HAP-1 (cell line): ENCODE measurements at regions not wholly inside any gene's neighbourhood (a gene's known extent, or its start where the extent isn't known, plus 50 kb on each side); places are given as distances from the start of the nearest gene placed in this dataset.

Experiments
- DNase-seq, 2 experiments: peaks; one replicate each; pipeline ENCODE4 v3.0.0-alpha.2; 2016 to 2020; ENCODE audit warnings: low spot score in 2 of 2
- H3K27me3 ChIP-seq: fragments of 250-450 bp; sonication (Bioruptor Pico); 2 replicates; pipeline ENCODE4 v1.5.1; 2020; ENCODE audit warnings: low read depth, mild to moderate bottlenecking, moderate library complexity
- H3K36me3 ChIP-seq: fragments of 250-450 bp; sonication (Bioruptor Pico); replicated peaks from 2 replicates; pipeline ENCODE4 v1.5.1; 2020; ENCODE audit warnings: mild to moderate bottlenecking
- H3K4me1 ChIP-seq: fragments of 250-450 bp; sonication (Bioruptor Pico); 2 replicates; pipeline ENCODE4 v1.5.1; 2020; ENCODE audit warnings: mild to moderate bottlenecking
- H3K4me3 ChIP-seq: fragments of 250-450 bp; sonication (Bioruptor Pico); 2 replicates; pipeline ENCODE4 v1.5.1; 2020; ENCODE audit warnings: mild to moderate bottlenecking, moderate library complexity
- H3K9me3 ChIP-seq: fragments of 250-450 bp; sonication (Bioruptor Pico); 2 replicates; pipeline ENCODE4 v1.5.1; 2020; ENCODE audit warnings: mild to moderate bottlenecking, moderate library complexity
- in situ Hi-C: fragments of 300-500 bp; cut with MboI; formaldehyde crosslinking; loops from 3 replicates; pipeline ENCODE4 v1.14.3; 2020; ENCODE audit warnings: low sequenced_read_pairs, inconsistent platforms, mixed read lengths

- Histone ChIP-seq H3K36me3 (no peaks in the 10 kb centered on the region), H3K4me3 (no peak overlapping the region), H3K4me1 (no peaks in the 10 kb centered on the region), H3K27me3 (no peaks in the 10 kb centered on the region), H3K9me3 (no peaks in the 10 kb centered on the region)
- DNase-seq, result no peak
- in situ Hi-C loops, result no loop called here
Observed at GRCh38 chr6:44500074-44500473, 112.6 kb downstream of the CDC5L start.

- Histone ChIP-seq H3K4me1 (no peaks in the 10 kb centered on the region), H3K4me3 (no peak overlapping the region), H3K27me3 (no peaks in the 10 kb centered on the region), H3K36me3 (no peaks in the 10 kb centered on the region), H3K9me3 (no peaks in the 10 kb centered on the region)
- in situ Hi-C loops, result no loop called here
- DNase-seq, result no peak
Observed at GRCh38 chr6:44503471-44503870, 116.0 kb downstream of the CDC5L start.

GRCh38 chr6:44504301-44504791 is 116.8 kb downstream of the CDC5L start:
- no peak for DNase-seq
- H3K4me1 ChIP-seq, result no peaks in the 10 kb centered on the region
- in situ Hi-C loops, result no loop called here
- H3K9me3 ChIP-seq, result no peaks in the 10 kb centered on the region
- H3K4me3 ChIP-seq, result no peak overlapping the region
- H3K36me3 ChIP-seq, result no peaks in the 10 kb centered on the region
- H3K27me3 ChIP-seq, result no peaks in the 10 kb centered on the region

- DNase-seq, result no peak
- H3K9me3 ChIP-seq, result no peaks in the 10 kb centered on the region
- H3K4me1 ChIP-seq, result no peaks in the 10 kb centered on the region
- no peak overlapping the region for H3K4me3 ChIP-seq
- H3K27me3 ChIP-seq, result 0 out of 2 replicates have a peak, but pooled peaks cover 5% of the 10 kb centered on the region
- no peaks in the 10 kb centered on the region for H3K36me3 ChIP-seq
- in situ Hi-C loops, result no loop called here
Observed at GRCh38 chr6:44505751-44506150, 118.2 kb downstream of the CDC5L start.

DNA sequence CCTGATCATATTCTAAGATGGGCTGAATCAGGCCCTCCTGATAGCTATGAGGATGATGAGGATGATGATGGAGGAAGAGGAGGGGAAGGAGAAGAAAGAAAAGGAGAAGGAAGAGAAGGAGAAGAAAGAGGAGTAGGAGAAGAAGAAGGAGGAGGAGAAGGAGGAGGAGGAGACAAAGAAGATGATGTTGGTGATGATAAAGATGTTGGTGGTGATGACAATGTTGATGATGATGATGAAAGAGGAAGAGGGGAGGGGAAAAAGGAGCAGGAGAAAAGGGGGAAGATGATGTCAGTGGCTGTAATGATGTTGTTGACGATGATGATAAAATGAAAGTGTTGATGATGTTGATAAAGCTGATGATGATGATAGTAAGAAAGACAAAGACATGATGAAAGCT is 119.5 kb downstream of the CDC5L start:
- DNase-seq, result no peak
- Histone ChIP-seq H3K27me3 (0 out of 2 replicates have a peak, but pooled peaks cover 8% of the 10 kb centered on the region), H3K9me3 (no peaks in the 10 kb centered on the region), H3K36me3 (no peaks in the 10 kb centered on the region), H3K4me3 (no peak overlapping the region), H3K4me1 (no peaks in the 10 kb centered on the region)
- in situ Hi-C loops, result no loop called here

DNA sequence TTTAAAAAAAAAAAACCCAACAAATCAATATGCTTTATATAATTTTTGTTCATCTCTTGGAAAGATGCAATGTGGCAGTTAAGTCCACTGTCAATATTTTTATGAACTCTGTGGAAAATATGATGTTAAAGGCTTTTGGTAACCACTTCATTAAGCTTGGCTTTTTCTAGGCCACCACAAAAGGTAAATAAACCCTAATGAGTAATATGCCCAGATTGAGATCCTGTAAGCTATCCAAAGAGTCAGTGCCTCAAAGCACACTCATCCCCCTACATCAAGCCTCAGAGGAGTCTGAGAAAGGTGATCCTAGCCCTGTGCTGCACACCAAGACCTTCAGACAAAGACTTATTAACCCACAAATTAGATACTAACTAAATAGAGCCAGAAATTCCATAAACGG is 121.1 kb downstream of the CDC5L start:
- H3K27me3 ChIP-seq, result 0 out of 2 replicates have a peak, but pooled peaks cover 8% of the 10 kb centered on the region
- in situ Hi-C loops, result no loop called here
- no peaks in the 10 kb centered on the region for H3K4me1 ChIP-seq
- H3K9me3 ChIP-seq, result no peaks in the 10 kb centered on the region
- no peak for DNase-seq
- H3K36me3 ChIP-seq, result no peaks in the 10 kb centered on the region
- H3K4me3 ChIP-seq, result no peak overlapping the region

- DNase-seq, result no peak
- Histone ChIP-seq H3K4me1 (no peaks in the 10 kb centered on the region), H3K9me3 (no peaks in the 10 kb centered on the region), H3K4me3 (no peak overlapping the region), H3K27me3 (peaks cover 11% of the 10 kb centered on the region), H3K36me3 (no peaks in the 10 kb centered on the region)
- in situ Hi-C loops, result no loop called here
Observed at GRCh38 chr6:44511126-44511525, 123.6 kb downstream of the CDC5L start.

DNA sequence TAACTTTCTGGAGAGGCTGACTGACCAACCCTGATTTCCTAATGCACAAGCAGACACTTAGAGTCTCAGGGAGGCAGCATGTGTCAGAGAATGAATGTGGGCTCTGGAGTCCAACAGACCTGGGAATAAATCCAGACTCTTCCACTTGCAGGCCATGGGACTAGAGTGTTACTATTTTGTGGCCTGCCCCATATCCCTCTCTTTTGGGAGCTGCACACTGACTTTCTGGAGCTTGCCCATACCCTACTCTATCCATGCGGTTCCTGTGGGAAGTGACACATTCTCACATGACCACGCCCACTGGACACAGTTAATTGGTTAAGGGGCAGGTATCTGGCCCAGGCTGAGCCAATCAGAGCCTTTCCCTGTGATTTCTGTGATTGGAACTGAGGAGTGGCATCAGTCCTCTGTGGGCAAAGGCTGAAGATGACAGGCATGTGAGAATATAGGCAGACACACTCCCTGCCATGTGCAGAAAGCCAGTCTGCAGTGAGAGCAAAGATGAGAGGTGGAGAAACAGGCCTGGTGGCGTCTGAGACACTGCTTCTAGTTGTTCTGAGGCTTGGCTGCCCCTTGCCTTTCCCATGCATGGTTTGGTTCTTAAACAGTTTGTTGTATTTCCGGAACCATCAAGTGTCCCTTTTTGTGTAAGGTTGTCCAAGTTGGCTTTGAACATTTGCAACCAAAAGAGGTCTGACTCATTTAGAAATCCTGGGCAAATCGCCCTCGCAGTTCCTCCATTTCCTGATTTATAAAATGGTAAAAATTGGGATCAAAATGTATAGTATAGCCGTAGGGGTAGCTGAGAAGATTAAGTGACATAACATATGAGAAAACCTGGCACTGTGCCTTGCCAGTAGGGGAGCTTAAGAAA is 125.6 kb downstream of the CDC5L start:
- in situ Hi-C loops, result no loop called here
- Histone ChIP-seq H3K9me3 (no peaks in the 10 kb centered on the region), H3K4me1 (no peaks in the 10 kb centered on the region), H3K27me3 (peaks cover 11% of the 10 kb centered on the region), H3K36me3 (no peaks in the 10 kb centered on the region), H3K4me3 (no peak overlapping the region)
- peak in 1 of 2 experiments; percentile 32 for DNase-seq

GRCh38 chr6:44514085-44514484 is 126.6 kb downstream of the CDC5L start:
- Histone ChIP-seq H3K36me3 (no peaks in the 10 kb centered on the region), H3K9me3 (no peaks in the 10 kb centered on the region), H3K27me3 (peaks cover 11% of the 10 kb centered on the region), H3K4me3 (no peak overlapping the region), H3K4me1 (no peaks in the 10 kb centered on the region)
- in situ Hi-C loops, result no loop called here
- no peak for DNase-seq

- Histone ChIP-seq H3K4me1 (no peaks in the 10 kb centered on the region), H3K9me3 (no peaks in the 10 kb centered on the region), H3K27me3 (peaks cover 11% of the 10 kb centered on the region), H3K36me3 (no peaks in the 10 kb centered on the region), H3K4me3 (no peak overlapping the region)
- in situ Hi-C loops, result no loop called here
- DNase-seq, result no peak
Observed at GRCh38 chr6:44514576-44515193, 127.2 kb downstream of the CDC5L start.

- Histone ChIP-seq H3K27me3 (peaks cover 4% of the 10 kb centered on the region; the same call in 1 of the 2 replicates), H3K36me3 (no peaks in the 10 kb centered on the region), H3K9me3 (no peaks in the 10 kb centered on the region), H3K4me3 (no peak overlapping the region), H3K4me1 (no peaks in the 10 kb centered on the region)
- no peak for DNase-seq
- in situ Hi-C loops, result no loop called here
Observed at GRCh38 chr6:44522871-44523270, 135.4 kb downstream of the CDC5L start.

GRCh38 chr6:44524476-44525227 is 137.1 kb downstream of the CDC5L start:
- no peak for DNase-seq
- no peak overlapping the region for H3K4me3 ChIP-seq
- H3K9me3 ChIP-seq, result no peaks in the 10 kb centered on the region
- in situ Hi-C loops, result no loop called here
- H3K36me3 ChIP-seq, result no peaks in the 10 kb centered on the region
- no peaks in the 10 kb centered on the region for H3K4me1 ChIP-seq
- peaks cover 4% of the 10 kb centered on the region; the same call in 1 of the 2 replicates for H3K27me3 ChIP-seq

GRCh38 chr6:44525761-44526351 is 138.3 kb downstream of the CDC5L start:
- no peak for DNase-seq
- Histone ChIP-seq H3K27me3 (peaks cover 4% of the 10 kb centered on the region; the same call in 1 of the 2 replicates), H3K9me3 (no peaks in the 10 kb centered on the region), H3K4me3 (no peak overlapping the region), H3K4me1 (no peaks in the 10 kb centered on the region), H3K36me3 (no peaks in the 10 kb centered on the region)
- in situ Hi-C loops, result no loop called here
